ENCODE measurements at regions not wholly inside any gene's neighbourhood (a gene's known extent, or its start where the extent isn't known, plus 50 kb on each side); places are given as distances from the start of the nearest gene placed in this dataset.

GRCh38 chr3:104687362-104687761, 679.3 kb upstream of the ALCAM start:
- ATAC-seq (no peak), FAIRE-seq (no peak), DNase-seq (ENCODE audit: low read depth in 1 of 2, low spot score in 1 of 2) (no peak)
- WGBS (ENCODE audit: missing lambda C conversion rate) = 62% methylated on average over 5 of the region's 11 CpGs
- H3K4me1 ChIP-seq = no peaks in the 10 kb centered on the region
- H3K4me3 ChIP-seq = no peak overlapping the region
- TF ChIP-seq NR3C1 (IDR thresholded peaks at IDR 0.05) (no peak), PBX3 (IDR thresholded peaks at IDR 0.05) (no peak), HOXB13 (CRISPR knock-in tag; IDR thresholded peaks at IDR 0.05; ENCODE audit: low read depth) (no peak), ZNF302 (CRISPR knock-in tag; IDR thresholded peaks at IDR 0.05) (no peak), PHF8 (IDR thresholded peaks at IDR 0.05; ENCODE audit: borderline replicate concordance, low read depth) (no peak), RFX5 (IDR thresholded peaks at IDR 0.05) (no peak), MYC (IDR thresholded peaks at IDR 0.05; ENCODE audit: borderline replicate concordance, low read length) (no peak), GATA3 (IDR thresholded peaks at IDR 0.05; ENCODE audit: borderline replicate concordance) (no peak), HES2 (IDR thresholded peaks at IDR 0.05) (no peak), HDAC2 (IDR thresholded peaks at IDR 0.05) (no peak), HEYL (CRISPR knock-in tag; IDR thresholded peaks at IDR 0.05) (no peak), CHD4 (IDR thresholded peaks at IDR 0.05; ENCODE audit: borderline replicate concordance) (no peak), KDM5A (IDR thresholded peaks at IDR 0.05) (no peak), RCOR1 (IDR thresholded peaks at IDR 0.05; ENCODE audit: low read depth, low read length) (no peak), RARB (CRISPR knock-in tag; IDR thresholded peaks at IDR 0.05) (no peak), USF2 (IDR thresholded peaks at IDR 0.05) (no peak), CTCF (IDR thresholded peaks at IDR 0.05) (no peak), E2F6 (IDR thresholded peaks at IDR 0.05; ENCODE audit: borderline replicate concordance, low read depth) (no peak), FOSB (CRISPR knock-in tag; IDR thresholded peaks at IDR 0.05) (no peak)
- H3K9me3 ChIP-seq = no peaks in the 10 kb centered on the region
- H3K4me2 ChIP-seq = no peak overlapping the region
- CTCF ChIA-PET = no interaction called here
- POLR2A ChIA-PET = no interaction called here
- H3K27ac ChIP-seq = no peak overlapping the region

- DNase-seq (ENCODE audit: low read depth in 1 of 2, low spot score in 1 of 2) (no peak), ATAC-seq (no peak), FAIRE-seq (no peak)
- H3K4me3 ChIP-seq = no peak overlapping the region
- H3K27ac ChIP-seq = no peak overlapping the region
- ChIA-PET POLR2A (no interaction called here), CTCF (no interaction called here)
- no peaks in the 10 kb centered on the region for H3K4me1 ChIP-seq
- TF ChIP-seq JUN (IDR thresholded peaks at IDR 0.05) (no peak), ZNF302 (CRISPR knock-in tag; IDR thresholded peaks at IDR 0.05) (no peak), CHD2 (IDR thresholded peaks at IDR 0.05; ENCODE audit: low read length, partially characterized antibody) (no peak), CTCF (IDR thresholded peaks at IDR 0.05) (no peak)
- TF ChIP-seq, protein P1, sequence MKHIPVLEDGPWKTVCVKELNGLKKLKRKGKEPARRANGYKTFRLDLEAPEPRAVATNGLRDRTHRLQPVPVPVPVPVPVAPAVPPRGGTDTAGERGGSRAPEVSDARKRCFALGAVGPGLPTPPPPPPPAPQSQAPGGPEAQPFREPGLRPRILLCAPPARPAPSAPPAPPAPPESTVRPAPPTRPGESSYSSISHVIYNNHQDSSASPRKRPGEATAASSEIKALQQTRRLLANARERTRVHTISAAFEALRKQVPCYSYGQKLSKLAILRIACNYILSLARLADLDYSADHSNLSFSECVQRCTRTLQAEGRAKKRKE (CRISPR knock-in tag; IDR thresholded peaks at IDR 0.05; ENCODE audit: low read depth) = no peak
- H3K4me2 ChIP-seq = no peak overlapping the region
- no peaks in the 10 kb centered on the region for H3K9me3 ChIP-seq
- WGBS (ENCODE audit: missing lambda C conversion rate) = 64% methylated on average over 8 of the region's 8 CpGs
Measured at GRCh38 chr3:104696470-104696869, 670.2 kb upstream of the ALCAM start.

Measured in A549 (cell line).